Brain microvascular endothelial cell (primary cell): ENCODE measurements at regions not wholly inside any gene's neighbourhood (a gene's known extent, or its start where the extent isn't known, plus 50 kb on each side); places are given as distances from the start of the nearest gene placed in this dataset.

Experiments used
- DNase-seq: peaks from one replicate; pipeline ENCODE4 v3.0.0-alpha.2; 2020
- H3K27ac ChIP-seq: fragments of 250-450 bp; sonication (Bioruptor Pico); 2 replicates; pipeline ENCODE4 v1.5.1; 2020; ENCODE audit warnings: mild to moderate bottlenecking, moderate library complexity
- H3K27me3 ChIP-seq: fragments of 250-450 bp; sonication (Bioruptor Pico); replicated peaks from 2 replicates; pipeline ENCODE4 v1.5.1; 2020; ENCODE audit warnings: mild to moderate bottlenecking
- H3K36me3 ChIP-seq: fragments of 250-450 bp; sonication (Bioruptor Pico); replicated peaks from 2 replicates; pipeline ENCODE4 v1.5.1; 2020; ENCODE audit warnings: mild to moderate bottlenecking
- H3K4me3 ChIP-seq: 2 replicates; pipeline ENCODE4 v1.5.1; 2011; ENCODE audit warnings: low read depth, mild to moderate bottlenecking, control low read depth, low read length, moderate library complexity
- in situ Hi-C: cut with HindIII; loops from 2 replicates; pipeline ENCODE4 v1.10.0; 2017; ENCODE audit warnings: low sequenced_read_pairs, low pct_ligation_motif_present
- TF ChIP-seq, protein P1 (sequence below): IDR thresholded peaks from 2 replicates; pipeline ENCODE4 v1.5.1; 2011; ENCODE audit warnings: low read depth, mild to moderate bottlenecking, moderate library complexity, low read length, control low read depth, inconsistent platforms; ENCODE audit errors: missing control alignments

DNA sequence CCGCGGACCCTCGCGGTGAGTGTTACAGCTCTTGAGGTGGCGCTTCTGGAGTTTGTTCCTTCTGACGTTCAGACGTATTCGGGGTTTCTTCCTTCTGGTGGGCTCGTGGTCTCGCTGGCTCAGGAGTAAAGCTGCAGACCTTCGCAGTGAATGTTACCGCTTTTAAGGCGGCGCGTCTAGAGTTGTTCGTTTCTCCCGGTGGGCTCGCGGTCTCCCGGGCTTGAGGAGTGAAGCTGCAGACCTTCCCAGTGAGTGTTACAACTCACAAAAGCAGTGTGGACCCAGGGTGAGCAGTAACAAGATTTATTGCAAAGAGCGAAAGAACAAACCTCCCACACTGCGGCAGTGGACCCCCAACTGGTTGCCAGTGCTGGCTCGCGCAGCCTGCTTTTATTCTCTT, 177.1 kb downstream of the UACA start:
- no peak for DNase-seq
- H3K27ac ChIP-seq: no peak overlapping the region
- no peaks in the 10 kb centered on the region for H3K36me3 ChIP-seq
- TF ChIP-seq, protein P1, sequence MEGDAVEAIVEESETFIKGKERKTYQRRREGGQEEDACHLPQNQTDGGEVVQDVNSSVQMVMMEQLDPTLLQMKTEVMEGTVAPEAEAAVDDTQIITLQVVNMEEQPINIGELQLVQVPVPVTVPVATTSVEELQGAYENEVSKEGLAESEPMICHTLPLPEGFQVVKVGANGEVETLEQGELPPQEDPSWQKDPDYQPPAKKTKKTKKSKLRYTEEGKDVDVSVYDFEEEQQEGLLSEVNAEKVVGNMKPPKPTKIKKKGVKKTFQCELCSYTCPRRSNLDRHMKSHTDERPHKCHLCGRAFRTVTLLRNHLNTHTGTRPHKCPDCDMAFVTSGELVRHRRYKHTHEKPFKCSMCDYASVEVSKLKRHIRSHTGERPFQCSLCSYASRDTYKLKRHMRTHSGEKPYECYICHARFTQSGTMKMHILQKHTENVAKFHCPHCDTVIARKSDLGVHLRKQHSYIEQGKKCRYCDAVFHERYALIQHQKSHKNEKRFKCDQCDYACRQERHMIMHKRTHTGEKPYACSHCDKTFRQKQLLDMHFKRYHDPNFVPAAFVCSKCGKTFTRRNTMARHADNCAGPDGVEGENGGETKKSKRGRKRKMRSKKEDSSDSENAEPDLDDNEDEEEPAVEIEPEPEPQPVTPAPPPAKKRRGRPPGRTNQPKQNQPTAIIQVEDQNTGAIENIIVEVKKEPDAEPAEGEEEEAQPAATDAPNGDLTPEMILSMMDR: no peak
- H3K27me3 ChIP-seq: no peaks in the 10 kb centered on the region
- in situ Hi-C loops: no loop called here
- no peak overlapping the region for H3K4me3 ChIP-seq

DNA sequence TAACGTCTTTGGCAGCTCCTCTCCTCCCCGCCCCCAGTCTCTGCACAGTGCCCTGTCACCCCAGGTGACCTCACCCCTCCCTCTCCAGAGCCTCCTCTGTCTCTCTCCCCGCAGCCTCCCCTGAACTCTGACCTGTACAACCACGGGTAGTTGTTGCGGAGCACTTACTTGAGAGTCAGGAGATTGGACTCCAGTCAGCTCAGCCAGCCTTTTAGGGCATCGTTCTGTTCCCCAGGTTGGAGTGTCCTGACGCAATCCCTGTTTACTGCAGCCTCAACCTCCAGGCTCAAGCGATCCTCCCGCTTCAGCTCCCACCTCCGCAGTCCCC, 177.7 kb downstream of the UACA start:
- in situ Hi-C loops: no loop called here
- no peaks in the 10 kb centered on the region for H3K36me3 ChIP-seq
- no peak for DNase-seq
- H3K27me3 ChIP-seq: no peaks in the 10 kb centered on the region
- H3K4me3 ChIP-seq: no peak overlapping the region
- H3K27ac ChIP-seq: no peak overlapping the region
- TF ChIP-seq, protein P1: no peak

DNA sequence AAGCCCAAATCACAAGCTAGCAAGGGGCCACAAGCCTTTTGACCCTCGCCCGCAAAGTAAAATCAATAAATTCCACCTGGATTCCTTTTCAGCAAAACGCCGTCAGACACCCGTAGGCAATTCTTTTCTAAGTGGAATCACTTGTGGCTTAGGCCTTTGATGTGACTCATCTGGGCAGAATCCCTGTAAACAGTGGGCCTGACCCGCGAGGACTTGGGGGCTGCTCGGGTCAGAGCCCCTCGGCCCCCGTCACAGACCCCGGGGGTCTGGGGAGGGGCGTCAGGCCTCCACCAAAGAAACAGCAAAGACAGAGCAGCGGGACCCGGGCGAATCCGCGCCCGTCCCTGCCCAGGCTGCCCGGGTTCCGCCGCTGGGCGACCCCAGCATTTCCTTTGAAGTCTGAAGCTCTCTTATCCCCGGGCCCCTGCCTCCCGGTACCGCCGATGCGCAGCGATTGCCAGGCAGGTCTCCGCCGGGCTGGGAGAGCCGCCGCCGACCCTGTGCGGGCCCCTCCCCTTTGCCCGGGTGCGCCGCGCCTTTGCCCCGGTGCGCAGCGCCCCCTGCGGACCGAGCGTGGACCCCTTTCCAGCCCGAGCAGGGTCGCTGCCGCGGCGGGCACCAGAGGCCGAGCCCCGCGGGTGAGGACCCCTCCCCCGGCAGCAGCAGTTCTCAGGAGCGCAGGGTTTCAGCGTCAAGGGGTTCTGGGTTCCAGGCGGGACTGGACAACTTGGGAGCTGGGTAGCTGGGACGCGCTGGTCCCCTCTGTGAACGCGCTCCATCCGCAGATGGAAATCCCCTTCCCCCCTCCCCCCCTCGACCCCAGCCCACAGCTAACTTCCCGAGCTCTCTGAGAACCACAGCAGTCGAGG, 178.3 kb downstream of the UACA start:
- no peak for DNase-seq

GRCh38 chr15:70584441-70584837, 178.9 kb downstream of the UACA start:
- Histone ChIP-seq H3K27ac (no peak overlapping the region), H3K4me3 (no peak overlapping the region), H3K36me3 (no peaks in the 10 kb centered on the region), H3K27me3 (no peaks in the 10 kb centered on the region)
- in situ Hi-C loops: no loop called here
- TF ChIP-seq, protein P1: no peak
- DNase-seq: no peak

More for the DNA sequence above, 178.3 kb downstream of the UACA start:
- peak overlapping the region; percentile 41 for H3K4me3 ChIP-seq
- H3K36me3 ChIP-seq: no peaks in the 10 kb centered on the region
- TF ChIP-seq, protein P1: peak; percentile 51
- no peaks in the 10 kb centered on the region for H3K27me3 ChIP-seq
- H3K27ac ChIP-seq: no peak overlapping the region
- in situ Hi-C loops: no loop called here

DNA sequence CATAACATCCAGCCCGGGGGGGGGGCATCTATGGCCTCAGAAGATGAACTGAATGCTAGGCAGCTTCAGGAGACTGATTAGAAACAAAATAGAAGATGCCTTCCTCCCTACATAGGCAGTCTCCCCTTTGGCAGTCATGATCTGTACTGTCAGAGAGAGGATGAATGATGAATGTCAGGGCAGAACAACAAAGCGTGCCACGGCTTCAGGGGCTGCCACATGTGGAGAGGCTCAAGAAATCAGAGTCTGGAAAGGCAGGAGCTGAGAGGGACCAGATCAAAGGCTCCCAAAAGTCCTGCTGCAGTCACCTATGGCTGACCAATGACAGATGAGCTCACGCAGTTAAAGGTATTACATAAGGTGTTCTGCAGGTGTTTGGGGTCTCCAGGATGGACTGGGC, 180.4 kb downstream of the UACA start:
- no peak for DNase-seq
- TF ChIP-seq, protein P1: no peak
- no peak overlapping the region for H3K27ac ChIP-seq
- H3K27me3 ChIP-seq: no peaks in the 10 kb centered on the region
- H3K36me3 ChIP-seq: no peaks in the 10 kb centered on the region
- in situ Hi-C loops: no loop called here
- no peak overlapping the region for H3K4me3 ChIP-seq
